ENCODE measurements at regions not wholly inside any gene's neighbourhood (a gene's known extent, or its start where the extent isn't known, plus 50 kb on each side); places are given as distances from the start of the nearest gene placed in this dataset.
"Not testable (repeated sequence)": the region's sequence is repeated elsewhere in the genome, so short reads cannot be mapped to it uniquely, and the experiment has no call there.

DNA sequence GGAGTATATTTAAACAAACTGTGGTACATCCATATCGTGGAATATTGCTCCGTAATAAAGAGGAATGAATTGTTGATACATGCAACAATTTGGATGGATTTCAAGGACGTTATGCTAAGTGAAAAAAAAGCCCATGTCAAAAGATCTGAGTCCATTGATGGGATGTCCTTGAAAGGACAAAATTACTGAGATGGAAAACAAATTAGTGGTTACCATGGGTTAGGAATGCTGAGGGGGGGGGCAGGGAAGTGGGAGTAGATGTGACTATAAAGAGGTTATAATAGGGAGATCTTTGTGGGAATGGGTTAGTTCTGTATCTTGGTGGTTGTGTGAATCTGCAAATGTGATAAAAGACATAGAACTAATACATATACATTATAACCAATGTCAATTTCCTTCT is 409.3 kb downstream of the SRGAP2C start:
- peaks cover 3% of the 10 kb centered on the region for H3K27me3 Mint-ChIP-seq (ENCODE audit: low read depth)
- no peaks in the 10 kb centered on the region for H3K4me1 Mint-ChIP-seq
- no peak for TF ChIP-seq CTCF (IDR thresholded peaks at IDR 0.05; ENCODE audit: unreplicated experiment in 3 of 3)
- no peak overlapping the region for H3K27ac Mint-ChIP-seq
- H3K36me3 Mint-ChIP-seq (ENCODE audit: low read depth), result no peaks in the 10 kb centered on the region
- H3K4me3 Mint-ChIP-seq, result no peak overlapping the region
- peaks cover 2% of the 10 kb centered on the region for H3K9me3 Mint-ChIP-seq

- no peak for TF ChIP-seq CTCF (IDR thresholded peaks at IDR 0.05; ENCODE audit: unreplicated experiment in 3 of 3)
- H3K9me3 Mint-ChIP-seq, result peaks cover 7% of the 10 kb centered on the region
- no peak overlapping the region for H3K27ac Mint-ChIP-seq
- peaks cover 3% of the 10 kb centered on the region for H3K27me3 Mint-ChIP-seq (ENCODE audit: low read depth)
- no peaks in the 10 kb centered on the region for H3K36me3 Mint-ChIP-seq (ENCODE audit: low read depth)
- H3K4me3 Mint-ChIP-seq, result no peak overlapping the region
- no peaks in the 10 kb centered on the region for H3K4me1 Mint-ChIP-seq
Observed at GRCh38 chr1:121595089-121595488, 410.3 kb downstream of the SRGAP2C start.

- H3K27me3 Mint-ChIP-seq (ENCODE audit: low read depth); H3K4me1 Mint-ChIP-seq; H3K4me3 Mint-ChIP-seq; H3K36me3 Mint-ChIP-seq (ENCODE audit: low read depth); H3K27ac Mint-ChIP-seq: not testable (repeated sequence)
- peaks cover 22% of the 10 kb centered on the region for H3K9me3 Mint-ChIP-seq
Observed at GRCh38 chr1:121604843-121605444, 420.2 kb downstream of the SRGAP2C start.

DNA sequence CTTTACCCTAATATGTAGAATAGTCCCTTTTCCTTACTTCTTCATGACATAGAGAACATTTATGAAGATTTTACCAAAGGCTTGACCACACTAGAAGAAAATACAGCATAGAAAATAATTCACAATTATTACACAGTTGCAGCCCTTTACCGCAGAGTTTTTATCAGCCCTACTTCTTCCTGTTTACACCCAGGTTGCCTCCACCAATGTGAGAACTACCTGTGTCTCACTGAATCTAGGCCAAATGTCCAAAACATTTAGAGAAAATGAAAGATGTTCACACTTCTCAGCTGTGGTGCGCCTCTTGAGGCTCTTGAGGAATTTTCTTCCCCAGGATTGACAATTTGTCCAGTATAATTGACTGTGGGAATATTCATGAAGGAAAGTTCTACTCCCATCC is 422.7 kb downstream of the SRGAP2C start:
- not testable (repeated sequence) for H3K9me3 Mint-ChIP-seq; H3K27me3 Mint-ChIP-seq (ENCODE audit: low read depth); H3K36me3 Mint-ChIP-seq (ENCODE audit: low read depth); H3K4me3 Mint-ChIP-seq; H3K4me1 Mint-ChIP-seq; H3K27ac Mint-ChIP-seq

Measured in nephron (organoid).